GM19395 (cell line): ENCODE measurements at regions not wholly inside any gene's neighbourhood (a gene's known extent, or its start where the extent isn't known, plus 50 kb on each side); places are given as distances from the start of the nearest gene placed in this dataset.

Experiments
- ATAC-seq: cut with Tn5 transposase; IDR thresholded peaks from one replicate; pipeline ENCODE4 v1.9.1; 2021; ENCODE audit warnings: mild to moderate bottlenecking, moderate library complexity; ENCODE audit not compliant: unreplicated experiment

DNA sequence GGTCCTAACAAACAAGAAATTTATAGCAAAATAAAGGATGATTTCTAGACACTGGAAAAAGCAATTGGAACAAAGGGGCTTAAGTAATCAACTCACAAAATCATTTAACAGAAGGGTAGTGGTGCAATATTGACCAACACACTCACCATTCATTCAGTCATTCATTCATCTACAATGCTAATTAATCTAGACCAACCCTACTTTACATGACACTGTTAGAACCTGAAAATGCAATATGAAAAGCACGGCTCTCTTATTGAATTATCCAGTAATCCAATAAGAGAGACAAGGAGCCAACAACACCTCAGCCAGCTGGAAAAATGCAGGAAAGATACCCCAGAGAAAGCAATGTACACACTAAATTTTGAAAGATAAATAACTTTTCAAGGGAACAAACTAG lies 310.8 kb upstream of the NR5A2 start:
- ATAC-seq, result no peak

GRCh38 chr1:199719156-199719842 lies 308.2 kb upstream of the NR5A2 start:
- no peak for ATAC-seq

GRCh38 chr1:199720496-199720895 lies 307.0 kb upstream of the NR5A2 start:
- no peak for ATAC-seq

GRCh38 chr1:199721001-199721400 lies 306.5 kb upstream of the NR5A2 start:
- ATAC-seq, result no peak

- ATAC-seq, result no peak
Observed at GRCh38 chr1:199723250-199723956, 304.1 kb upstream of the NR5A2 start.

DNA sequence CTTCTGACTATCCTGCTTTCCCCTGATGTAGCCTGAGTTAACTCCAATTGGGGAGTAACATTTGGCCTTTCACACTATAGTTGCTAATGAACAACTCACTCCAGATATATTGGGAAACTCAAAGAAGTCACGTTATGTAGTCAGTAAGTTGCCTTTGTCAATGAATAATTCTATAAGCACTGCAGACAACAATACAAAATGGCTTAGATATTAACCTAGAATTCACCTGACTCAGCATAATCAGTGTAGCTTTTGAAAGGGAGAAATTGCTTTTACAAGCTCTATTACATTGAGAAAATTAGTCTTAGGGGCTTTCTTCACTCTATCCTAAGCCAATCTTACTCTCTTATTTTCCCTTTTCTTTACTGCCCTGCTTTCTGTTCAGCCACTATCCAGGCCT lies 303.5 kb upstream of the NR5A2 start:
- no peak for ATAC-seq

GRCh38 chr1:199725002-199725565 lies 302.4 kb upstream of the NR5A2 start:
- no peak for ATAC-seq

- no peak for ATAC-seq
Observed at GRCh38 chr1:199727682-199728081, 299.8 kb upstream of the NR5A2 start.

DNA sequence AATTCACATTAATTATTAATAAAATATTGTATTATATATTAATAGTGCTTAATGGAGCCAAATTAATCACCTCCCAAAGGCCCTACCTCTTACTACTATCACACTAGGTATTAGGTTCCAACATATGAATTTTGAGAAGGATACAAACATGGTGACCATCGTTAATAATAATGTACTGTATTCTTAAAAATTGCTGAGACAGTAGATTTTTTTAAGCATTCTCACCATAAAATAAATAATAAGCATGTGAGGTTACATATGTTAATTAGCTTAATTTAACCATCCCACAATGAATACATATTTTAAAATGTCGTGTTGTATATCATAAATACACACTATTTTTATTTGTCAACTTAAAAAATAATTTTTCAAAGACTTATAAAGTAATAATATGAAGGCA lies 299.2 kb upstream of the NR5A2 start:
- ATAC-seq, result no peak

DNA sequence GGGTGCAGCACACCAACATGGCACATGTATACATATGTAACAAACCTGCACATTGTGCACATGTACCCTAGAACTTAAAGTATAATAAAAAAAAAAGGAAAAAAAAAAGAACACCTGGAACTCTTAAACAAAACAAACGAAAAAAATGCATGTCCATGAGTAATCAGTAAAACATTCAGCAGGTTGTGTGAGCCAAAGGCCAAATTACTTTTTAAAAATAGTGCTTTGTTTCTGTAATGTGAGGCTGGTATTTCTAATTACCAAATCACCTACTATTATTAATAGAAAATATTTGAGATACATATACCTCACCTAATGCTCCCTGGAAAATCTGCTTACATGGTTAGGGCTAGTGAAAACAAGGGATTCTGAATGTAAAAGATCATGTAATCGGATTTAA lies 294.4 kb upstream of the NR5A2 start:
- no peak for ATAC-seq

GRCh38 chr1:199734186-199734585 lies 293.3 kb upstream of the NR5A2 start:
- no peak for ATAC-seq

- no peak for ATAC-seq
Observed at GRCh38 chr1:199735660-199736059, 291.9 kb upstream of the NR5A2 start.

DNA sequence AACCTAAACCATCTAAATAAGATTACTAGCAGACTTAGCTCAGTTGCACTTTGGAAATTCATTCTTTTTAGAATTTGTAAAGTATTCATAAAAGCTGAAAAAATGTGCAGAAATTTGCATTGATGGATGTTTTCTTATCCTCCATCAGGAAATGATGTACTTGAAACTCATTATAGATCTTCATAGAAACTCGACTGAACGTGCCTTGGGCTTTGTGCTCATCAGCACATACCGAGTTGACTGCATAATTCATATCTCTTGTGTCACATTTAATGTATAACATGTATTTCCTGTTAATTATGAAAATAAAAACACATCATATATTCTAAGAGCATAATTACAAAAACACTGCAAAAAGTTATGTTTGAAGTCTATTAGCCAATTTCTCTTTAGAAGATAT lies 290.9 kb upstream of the NR5A2 start:
- ATAC-seq, result no peak

GRCh38 chr1:199741586-199741985 lies 285.9 kb upstream of the NR5A2 start:
- ATAC-seq, result no peak

DNA sequence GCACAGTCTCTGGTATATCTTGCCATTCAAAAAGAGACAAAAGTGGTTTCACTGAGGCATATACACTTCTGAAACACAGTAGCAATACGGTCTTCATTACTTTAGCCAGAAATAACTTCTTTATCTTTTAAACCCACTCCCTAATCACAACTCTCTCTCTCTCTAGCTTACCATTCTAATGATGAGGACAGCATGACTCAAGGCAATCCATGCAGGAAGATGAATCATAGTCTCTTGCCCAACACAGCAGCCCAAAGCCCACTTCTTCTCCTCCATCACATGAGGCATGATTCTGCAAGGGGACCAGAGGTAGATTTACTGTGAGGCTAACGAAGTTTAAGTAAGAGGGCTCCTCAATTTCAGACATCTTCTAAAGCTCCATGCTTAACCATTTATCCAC lies 285.0 kb upstream of the NR5A2 start:
- ATAC-seq, result no peak

- no peak for ATAC-seq
Observed at GRCh38 chr1:199743227-199743626, 284.3 kb upstream of the NR5A2 start.

- no peak for ATAC-seq
Observed at GRCh38 chr1:199746666-199747384, 280.7 kb upstream of the NR5A2 start.

- no peak for ATAC-seq
Observed at GRCh38 chr1:199747984-199748383, 279.5 kb upstream of the NR5A2 start.

DNA sequence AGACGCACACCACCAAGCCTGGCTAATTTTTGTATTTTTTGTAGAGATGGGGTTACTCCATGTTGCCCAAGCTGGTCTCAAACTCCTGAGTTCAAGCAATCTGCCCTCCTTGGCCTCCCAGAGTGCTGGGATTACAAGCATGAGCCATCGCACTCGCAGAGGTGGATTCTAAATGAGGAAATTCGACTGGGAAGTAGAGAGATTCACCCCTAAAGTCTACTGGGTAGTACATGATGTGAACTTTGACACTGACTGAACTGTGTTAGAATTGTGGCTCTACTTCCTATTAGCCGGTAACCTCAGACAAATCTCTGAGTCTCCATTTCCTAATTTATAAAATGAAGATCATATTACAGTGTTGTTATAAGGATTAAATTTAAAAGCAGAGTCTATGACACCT lies 276.0 kb upstream of the NR5A2 start:
- no peak for ATAC-seq

DNA sequence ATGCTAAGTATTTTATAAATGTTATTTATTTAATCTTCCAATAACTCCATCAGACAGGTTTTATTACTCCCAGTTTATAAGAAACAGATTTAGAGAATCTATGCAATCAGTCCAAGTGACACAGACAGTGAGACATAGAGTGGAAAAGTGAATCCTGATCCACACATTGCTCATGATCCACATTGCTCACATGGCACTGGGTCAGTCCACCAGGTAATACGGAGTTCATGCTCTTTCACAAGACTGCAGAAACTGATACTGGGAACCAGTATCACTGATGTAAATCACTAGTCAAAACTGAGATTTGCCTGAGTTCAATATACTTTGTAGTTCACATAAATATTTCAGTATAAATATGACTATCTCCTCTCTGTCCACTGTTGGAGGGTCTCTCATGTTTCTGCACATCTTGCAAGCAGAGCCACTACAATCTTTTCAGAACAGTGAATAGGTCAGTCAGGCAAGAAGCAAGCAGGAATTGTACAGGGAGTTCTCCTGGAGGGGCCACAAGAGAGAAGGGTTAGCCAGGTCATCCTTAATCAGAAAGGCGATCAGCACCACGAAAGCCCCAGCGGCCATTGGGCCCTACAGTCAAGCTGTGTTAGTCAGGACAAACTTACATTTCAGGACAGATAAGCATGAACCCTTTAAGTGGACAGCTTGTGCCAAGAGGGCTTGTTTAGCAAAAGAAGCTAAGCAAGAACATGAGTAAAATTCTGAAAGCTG lies 275.4 kb upstream of the NR5A2 start:
- no peak for ATAC-seq

DNA sequence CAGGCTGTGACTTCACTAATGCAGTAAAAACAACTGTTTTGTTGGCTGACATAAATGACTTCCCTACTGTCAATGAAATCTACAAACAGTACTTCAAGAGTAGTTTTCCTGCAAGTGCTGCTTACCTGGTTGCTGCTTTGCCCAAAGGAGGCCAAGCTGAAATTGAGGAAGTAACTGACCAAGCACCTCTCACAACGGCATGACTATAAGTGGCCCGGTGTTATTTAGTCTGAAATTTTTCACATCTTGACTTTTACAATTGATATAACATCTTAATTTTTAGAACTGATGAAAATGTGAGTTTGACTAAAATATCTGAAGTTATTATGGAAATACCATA lies 274.9 kb upstream of the NR5A2 start:
- no peak for ATAC-seq
